RKO (cell line): ENCODE measurements at regions not wholly inside any gene's neighbourhood (a gene's known extent, or its start where the extent isn't known, plus 50 kb on each side); places are given as distances from the start of the nearest gene placed in this dataset.
"Not testable (repeated sequence)": the region's sequence is repeated elsewhere in the genome, so short reads cannot be mapped to it uniquely, and the experiment has no call there.

Source experiments
- DNase-seq: peaks from one replicate; pipeline ENCODE4 v3.0.0-alpha.2; 2016; ENCODE audit warnings: low spot score

- DNase-seq = no peak
Observed at GRCh38 chr7:46134795-46135194, 213.7 kb upstream of the IGFBP3 start.

GRCh38 chr7:46134385-46134784 is 213.3 kb upstream of the IGFBP3 start:
- DNase-seq = no peak

DNA sequence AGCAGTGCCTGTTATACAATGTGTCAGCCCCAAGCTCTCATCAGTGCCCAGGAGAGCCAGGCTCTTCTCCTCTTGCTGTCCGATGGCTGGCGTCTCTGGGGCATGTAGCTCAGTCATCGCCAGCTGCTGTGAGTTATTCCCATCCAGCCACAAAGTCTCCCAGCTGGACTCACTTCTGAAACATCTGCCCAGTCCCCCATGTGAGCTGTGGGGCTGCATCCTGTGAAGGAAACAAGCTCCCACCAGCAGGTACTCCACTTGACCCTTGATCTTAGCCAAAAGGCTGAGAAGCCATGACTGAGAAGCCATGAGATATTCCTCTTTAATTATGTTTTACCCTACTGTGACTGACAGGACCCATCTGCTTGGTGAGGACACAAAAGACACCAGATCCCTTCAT is 212.7 kb upstream of the IGFBP3 start:
- no peak for DNase-seq

GRCh38 chr7:46133072-46133471 is 212.0 kb upstream of the IGFBP3 start:
- no peak for DNase-seq

DNA sequence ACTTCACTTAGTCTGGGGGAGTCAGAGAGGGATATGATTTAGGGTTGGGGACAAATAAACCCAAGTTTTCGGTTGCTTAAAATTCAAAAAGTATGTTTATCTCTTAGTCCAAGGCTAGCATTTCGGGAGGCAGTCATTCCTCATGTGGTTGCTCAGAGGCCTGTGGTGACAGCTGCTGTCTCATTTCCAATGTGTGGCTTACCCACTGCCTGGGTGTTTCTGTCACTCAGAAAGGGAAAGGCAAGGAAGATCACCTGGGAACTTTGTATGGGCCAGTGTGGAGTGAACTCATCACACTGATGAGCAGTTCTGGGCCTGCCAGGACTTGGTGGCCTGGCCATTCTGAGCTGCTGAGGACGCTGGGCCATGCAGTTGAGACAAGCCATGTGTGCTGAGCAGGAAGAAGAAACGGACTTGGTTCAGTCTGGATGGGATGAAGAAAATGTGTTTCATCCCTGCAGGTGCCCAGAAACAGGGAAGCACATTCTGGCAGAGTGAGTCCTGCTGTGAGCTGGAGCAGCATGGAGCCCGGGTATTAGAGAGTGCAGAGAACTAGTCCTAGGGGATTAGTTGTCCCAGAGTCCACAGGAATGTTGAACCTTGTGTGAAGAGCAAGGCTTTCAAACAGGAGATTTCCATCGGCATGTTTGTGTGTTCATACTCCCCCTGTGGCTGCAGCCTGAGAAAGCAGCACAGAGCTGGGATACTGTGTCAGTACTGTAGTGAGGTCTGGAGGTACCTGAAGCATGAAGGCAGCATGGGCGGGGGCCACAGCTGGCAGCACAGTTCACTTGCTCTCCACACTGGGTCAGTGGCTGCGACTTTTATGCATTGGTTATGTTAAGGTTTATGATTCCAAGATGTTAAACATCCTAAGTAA is 211.1 kb upstream of the IGFBP3 start:
- DNase-seq = no peak

GRCh38 chr7:46129831-46130230 is 208.8 kb upstream of the IGFBP3 start:
- no peak for DNase-seq

- DNase-seq = no peak
Observed at GRCh38 chr7:46127814-46128213, 206.7 kb upstream of the IGFBP3 start.

GRCh38 chr7:46126675-46127300 is 205.7 kb upstream of the IGFBP3 start:
- DNase-seq = no peak

DNA sequence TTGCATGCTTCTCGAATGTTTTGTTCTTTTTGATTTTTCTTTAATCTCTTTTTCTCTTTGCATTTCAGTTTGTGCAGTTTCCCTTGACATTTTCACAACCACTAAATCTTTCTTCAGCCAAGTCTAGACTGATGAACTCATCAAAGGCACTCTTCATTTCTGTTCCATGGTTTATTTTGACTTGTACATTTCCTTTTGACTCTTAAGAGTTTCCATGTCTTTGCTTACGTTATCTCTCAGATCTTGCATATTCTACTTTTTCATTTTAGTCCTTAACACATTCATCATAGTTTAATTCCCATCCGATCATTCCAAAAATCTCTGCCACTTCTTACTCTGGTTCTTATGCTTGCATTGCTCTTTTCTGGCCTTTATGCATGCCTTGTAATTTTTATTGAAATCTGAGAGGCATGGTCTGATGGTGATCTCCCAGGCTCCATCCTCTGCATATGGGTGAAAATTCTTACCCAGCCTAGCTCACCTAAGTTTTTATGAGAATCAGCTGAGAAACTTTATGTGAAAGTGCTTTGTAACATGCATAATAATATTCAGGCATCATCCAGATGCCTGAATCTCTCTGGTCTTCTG is 202.8 kb upstream of the IGFBP3 start:
- no peak for DNase-seq

- peak; percentile 30 for DNase-seq
Observed at GRCh38 chr7:46115410-46115809, 194.3 kb upstream of the IGFBP3 start.

GRCh38 chr7:46109437-46109836 is 188.4 kb upstream of the IGFBP3 start:
- no peak for DNase-seq

GRCh38 chr7:46108272-46108671 is 187.2 kb upstream of the IGFBP3 start:
- DNase-seq = no peak

DNA sequence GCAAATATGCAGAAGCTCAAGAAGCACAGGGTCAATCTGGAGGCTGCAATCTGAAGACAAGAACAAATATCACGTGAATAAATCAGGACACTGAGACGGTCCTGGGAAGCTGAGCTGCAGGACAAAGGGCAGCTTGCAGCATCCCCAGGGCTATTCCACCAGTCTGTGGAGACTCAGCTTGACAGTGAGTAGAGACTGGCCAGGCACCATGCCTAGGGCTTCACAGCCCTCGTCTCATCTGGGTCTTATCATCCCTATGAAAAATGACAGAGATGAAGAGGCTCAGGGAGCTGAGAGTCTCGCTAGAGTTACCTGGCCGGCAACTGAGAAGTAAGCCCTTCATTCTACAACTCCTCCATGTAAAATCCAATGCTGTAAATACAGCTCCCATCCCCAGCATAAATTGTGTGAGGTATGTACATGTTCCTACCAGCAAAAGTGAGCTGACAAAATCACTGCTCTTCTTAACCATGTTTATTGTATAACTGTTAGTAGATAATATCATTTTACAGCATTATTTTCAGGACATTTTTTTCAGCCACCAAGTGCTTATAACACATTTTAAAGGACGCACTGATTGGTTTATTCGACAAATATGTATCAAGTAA is 186.6 kb upstream of the IGFBP3 start:
- DNase-seq = no peak

- no peak for DNase-seq
Observed at GRCh38 chr7:46100521-46100920, 179.4 kb upstream of the IGFBP3 start.

- no peak for DNase-seq
Observed at GRCh38 chr7:46099076-46099475, 178.0 kb upstream of the IGFBP3 start.

- DNase-seq = no peak
Observed at GRCh38 chr7:46091071-46091470, 170.0 kb upstream of the IGFBP3 start.

- DNase-seq = no peak
Observed at GRCh38 chr7:46089281-46089680, 168.2 kb upstream of the IGFBP3 start.

DNA sequence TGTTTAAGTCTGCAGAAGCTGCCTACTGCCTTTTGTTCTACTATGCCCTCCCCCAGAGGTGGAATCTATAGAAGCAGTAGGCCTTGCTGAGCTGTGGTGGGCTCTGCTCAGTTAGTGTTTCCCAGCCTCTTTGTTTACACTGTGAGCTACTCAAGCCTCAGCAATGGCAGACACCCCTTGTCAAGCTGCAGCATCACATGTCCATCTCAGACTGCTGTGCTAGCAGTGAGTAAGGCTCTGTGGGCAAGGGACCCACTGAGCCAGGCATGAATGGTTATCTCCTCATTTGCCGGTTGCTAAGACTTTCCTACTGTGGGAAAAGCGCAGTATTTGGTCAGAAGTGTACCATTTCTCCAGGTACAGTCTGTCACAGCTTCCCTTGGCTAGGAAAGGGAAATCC is 167.4 kb upstream of the IGFBP3 start:
- not testable (repeated sequence) for DNase-seq

GRCh38 chr7:46080595-46081159 is 159.6 kb upstream of the IGFBP3 start:
- DNase-seq = no peak

GRCh38 chr7:46079421-46079820 is 158.3 kb upstream of the IGFBP3 start:
- no peak for DNase-seq

DNA sequence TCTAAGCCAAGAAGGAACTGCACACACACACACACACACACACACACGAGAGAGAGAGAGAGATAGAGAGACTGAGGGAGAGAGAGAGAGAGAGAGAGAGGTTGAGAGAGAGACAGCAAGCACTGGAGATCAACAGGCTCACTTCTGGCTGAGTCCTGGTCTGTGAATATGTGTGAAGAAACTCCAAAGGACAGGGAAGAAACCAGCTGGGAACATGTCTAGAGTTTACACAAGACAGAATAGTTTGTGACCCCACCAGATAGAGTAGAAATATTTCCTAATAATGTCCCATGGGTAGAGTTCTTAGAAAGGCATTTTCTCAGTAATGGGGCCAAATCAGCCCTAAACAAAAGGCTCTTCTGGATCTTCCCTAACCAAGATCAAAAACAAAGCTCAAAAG is 155.5 kb upstream of the IGFBP3 start:
- no peak for DNase-seq

- no peak for DNase-seq
Observed at GRCh38 chr7:46072722-46073121, 151.7 kb upstream of the IGFBP3 start.

- no peak for DNase-seq
Observed at GRCh38 chr7:46071601-46072000, 150.5 kb upstream of the IGFBP3 start.
